IPS DF 6.9 (cell line): ENCODE measurements at regions not wholly inside any gene's neighbourhood (a gene's known extent, or its start where the extent isn't known, plus 50 kb on each side); places are given as distances from the start of the nearest gene placed in this dataset.
"Not testable (repeated sequence)": the region's sequence is repeated elsewhere in the genome, so short reads cannot be mapped to it uniquely, and the experiment has no call there.

Source experiments
- DNase-seq: peaks from one replicate; pipeline ENCODE4 v3.0.0-alpha.2; 2013; ENCODE audit warnings: low read depth, low spot score
- H3K27ac ChIP-seq: one replicate; pipeline ENCODE4 v1.5.1; 2013; ENCODE audit warnings: low read length, control low read depth
- H3K27me3 ChIP-seq: 2 replicates; pipeline ENCODE4 v1.6.1; 2013; ENCODE audit warnings: mild to moderate bottlenecking, low read length; ENCODE audit not compliant: control insufficient read depth, insufficient read depth
- H3K36me3 ChIP-seq: 2 replicates; pipeline ENCODE4 v1.6.1; 2013; ENCODE audit warnings: low read length; ENCODE audit not compliant: control insufficient read depth, insufficient read depth
- H3K4me1 ChIP-seq: 2 replicates; pipeline ENCODE4 v1.6.1; 2013; ENCODE audit warnings: low read length; ENCODE audit not compliant: control insufficient read depth, insufficient read depth
- H3K4me3 ChIP-seq: 2 replicates; pipeline ENCODE4 v1.5.1; 2013; ENCODE audit warnings: mild to moderate bottlenecking, low read length
- H3K9me3 ChIP-seq: 2 replicates; pipeline ENCODE4 v1.6.1; 2013; ENCODE audit warnings: low read length, inconsistent platforms; ENCODE audit not compliant: control insufficient read depth, insufficient read depth
- WGBS: extraction: QIAGEN DNeasy Blood & Tissue Kit; methylation state at CpG from one replicate; pipeline ENCODE4 v1.1.7; 2013; ENCODE audit warnings: mixed read lengths, missing lambda C conversion rate; ENCODE audit not compliant: insufficient read length, insufficient coverage; 5-methylcytosine and 5-hydroxymethylcytosine counted together

DNA sequence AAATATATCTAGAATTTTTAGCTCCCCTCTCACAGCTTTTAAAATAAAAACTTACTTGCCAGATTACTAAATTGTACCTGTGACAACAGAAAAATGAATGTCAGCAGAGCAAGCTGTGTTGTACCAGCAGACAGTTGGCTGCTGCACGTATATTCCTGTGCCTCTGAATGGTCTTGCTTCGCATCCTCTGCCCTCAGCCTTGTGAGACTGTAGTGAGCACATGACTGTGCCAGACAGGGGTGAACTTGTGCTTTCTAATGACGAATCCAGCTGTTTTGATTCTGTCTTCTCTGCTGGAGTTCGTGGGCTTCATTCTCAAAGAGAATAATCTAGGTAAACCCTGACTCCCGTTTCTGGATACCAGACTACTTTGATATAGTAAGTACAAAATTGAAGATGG is 58.3 kb upstream of the FRMD6 start:
- Histone ChIP-seq H3K4me3 (no peak overlapping the region), H3K36me3 (no peaks in the 10 kb centered on the region), H3K4me1 (no peaks in the 10 kb centered on the region), H3K27me3 (no peaks in the 10 kb centered on the region), H3K9me3 (no peaks in the 10 kb centered on the region), H3K27ac (no peak overlapping the region)
- WGBS = no CpG with 5 or more reads among the region's 5 CpGs
- no peak for DNase-seq

GRCh38 chr14:51595881-51596455 is 55.7 kb upstream of the FRMD6 start:
- Histone ChIP-seq H3K27me3 (no peaks in the 10 kb centered on the region), H3K27ac (no peak overlapping the region), H3K36me3 (no peaks in the 10 kb centered on the region), H3K9me3 (no peaks in the 10 kb centered on the region), H3K4me1 (no peaks in the 10 kb centered on the region), H3K4me3 (no peak overlapping the region)
- DNase-seq = no peak
- WGBS = no CpG with 5 or more reads among the region's 3 CpGs

DNA sequence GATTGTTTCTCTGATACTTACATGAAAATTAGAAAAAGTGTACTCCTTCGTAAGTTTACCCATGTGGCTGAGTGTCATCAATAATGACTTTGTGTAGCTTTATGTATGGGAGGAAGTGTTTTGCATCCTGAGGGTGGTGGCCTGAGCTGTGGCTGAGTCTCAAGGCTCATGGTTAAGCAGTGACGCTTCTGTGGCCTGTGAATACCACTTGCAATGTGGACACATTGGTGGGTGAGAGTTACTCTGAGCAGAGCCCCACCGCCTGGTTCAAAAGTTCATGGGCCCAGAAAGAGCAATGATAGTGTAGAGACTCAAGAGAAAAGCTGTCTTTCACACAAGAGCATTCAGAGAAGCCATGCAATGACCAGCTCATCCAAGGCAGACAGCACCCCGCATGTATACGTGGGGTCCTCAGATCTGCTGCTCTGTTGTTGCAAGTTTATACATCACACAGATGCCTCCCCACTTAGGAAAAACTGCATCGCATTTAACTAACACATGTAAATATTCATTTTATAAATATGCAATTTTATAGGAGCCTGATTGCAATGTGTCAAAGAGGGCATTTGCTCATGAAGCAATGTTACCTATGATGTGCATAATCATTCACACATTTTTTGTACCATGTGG is 55.1 kb upstream of the FRMD6 start:
- Histone ChIP-seq H3K27ac (no peak overlapping the region), H3K9me3 (no peaks in the 10 kb centered on the region), H3K4me1 (no peaks in the 10 kb centered on the region), H3K36me3 (no peaks in the 10 kb centered on the region), H3K4me3 (no peak overlapping the region), H3K27me3 (no peaks in the 10 kb centered on the region)
- WGBS = no CpG with 5 or more reads among the region's 6 CpGs
- no peak for DNase-seq

- no CpG with 5 or more reads among the region's 7 CpGs for WGBS
Observed at GRCh38 chr14:51597261-51598001, 54.3 kb upstream of the FRMD6 start.

DNA sequence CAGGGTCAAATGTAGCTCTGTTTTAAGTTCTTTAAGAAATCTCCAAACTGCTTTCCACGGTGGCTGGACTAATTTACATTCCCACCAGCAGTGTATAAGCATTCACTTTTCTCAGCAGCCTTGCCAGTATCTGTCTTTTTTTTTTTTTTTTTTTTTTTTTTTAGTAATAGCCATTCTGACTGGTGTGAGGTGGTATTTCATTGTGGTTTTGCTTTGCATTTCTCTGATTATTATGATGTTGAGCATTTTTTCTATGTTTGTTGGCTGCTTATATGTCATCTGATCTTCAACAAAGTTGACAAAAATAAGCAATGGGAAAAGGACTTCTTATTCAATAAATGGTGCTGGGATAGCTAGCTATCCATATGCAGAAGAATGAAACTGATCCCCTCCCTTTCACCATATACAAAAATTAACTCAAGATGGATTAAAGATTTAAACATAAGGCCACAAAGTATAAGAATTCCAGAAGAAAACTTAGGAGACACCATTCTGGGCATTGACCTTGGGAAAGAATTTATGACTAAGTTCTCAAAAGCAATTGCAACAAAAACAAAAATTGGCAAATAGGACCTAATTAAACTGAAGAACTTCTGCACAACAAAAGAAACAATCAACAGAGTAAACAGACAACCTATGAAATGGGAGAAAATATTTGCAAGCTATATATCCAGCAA is 52.6 kb upstream of the FRMD6 start:
- no CpG with 5 or more reads among the region's 1 CpG for WGBS
- H3K27ac ChIP-seq, DNase-seq, H3K9me3 ChIP-seq, H3K4me1 ChIP-seq, H3K4me3 ChIP-seq, H3K27me3 ChIP-seq, H3K36me3 ChIP-seq: not testable (repeated sequence)

More at GRCh38 chr14:51597261-51598001, 54.3 kb upstream of the FRMD6 start:
- Histone ChIP-seq H3K27me3 (no peaks in the 10 kb centered on the region), H3K9me3 (no peaks in the 10 kb centered on the region), H3K4me3 (no peak overlapping the region), H3K27ac (no peak overlapping the region), H3K4me1 (no peaks in the 10 kb centered on the region), H3K36me3 (no peaks in the 10 kb centered on the region)
- no peak for DNase-seq

GRCh38 chr14:51600658-51601057 is 51.1 kb upstream of the FRMD6 start:
- H3K9me3 ChIP-seq = no peaks in the 10 kb centered on the region
- no CpG with 5 or more reads among the region's 1 CpG for WGBS
- H3K36me3 ChIP-seq = no peaks in the 10 kb centered on the region
- no peaks in the 10 kb centered on the region for H3K4me1 ChIP-seq
- no peaks in the 10 kb centered on the region for H3K27me3 ChIP-seq
- no peak overlapping the region for H3K27ac ChIP-seq
- DNase-seq = no peak
- H3K4me3 ChIP-seq = no peak overlapping the region
